ENCODE measurements at regions not wholly inside any gene's neighbourhood (a gene's known extent, or its start where the extent isn't known, plus 50 kb on each side); places are given as distances from the start of the nearest gene placed in this dataset.

- no peak for DNase-seq
Measured at GRCh38 chr2:239640676-239641578, 240.1 kb upstream of the HDAC4 start.

GRCh38 chr2:239640210-239640609 is 239.4 kb upstream of the HDAC4 start:
- no peak for DNase-seq

GRCh38 chr2:239639421-239640185 is 238.8 kb upstream of the HDAC4 start:
- no peak for DNase-seq

- DNase-seq = no peak
Measured at GRCh38 chr2:239638376-239638775, 237.6 kb upstream of the HDAC4 start.

GRCh38 chr2:239636808-239637207 is 236.0 kb upstream of the HDAC4 start:
- DNase-seq = no peak

- no peak for DNase-seq
Measured at GRCh38 chr2:239634769-239635168, 233.9 kb upstream of the HDAC4 start.

- peak; percentile 60 for DNase-seq
Measured at GRCh38 chr2:239630618-239631286, 229.9 kb upstream of the HDAC4 start.

GRCh38 chr2:239629926-239630617 is 229.3 kb upstream of the HDAC4 start:
- DNase-seq = peak; percentile 28

- no peak for DNase-seq
Measured at GRCh38 chr2:239626961-239627592, 226.3 kb upstream of the HDAC4 start.

- no peak for DNase-seq
Measured at GRCh38 chr2:239625971-239626734, 225.3 kb upstream of the HDAC4 start.

GRCh38 chr2:239625156-239625845 is 224.5 kb upstream of the HDAC4 start:
- DNase-seq = no peak

GRCh38 chr2:239621611-239622010 is 220.8 kb upstream of the HDAC4 start:
- DNase-seq = no peak

- DNase-seq = no peak
Measured at GRCh38 chr2:239619369-239619768, 218.5 kb upstream of the HDAC4 start.

- no peak for DNase-seq
Measured at GRCh38 chr2:239616729-239617128, 215.9 kb upstream of the HDAC4 start.

- no peak for DNase-seq
Measured at GRCh38 chr2:239612133-239612532, 211.3 kb upstream of the HDAC4 start.

- DNase-seq = no peak
Measured at GRCh38 chr2:239611222-239611795, 210.5 kb upstream of the HDAC4 start.

GRCh38 chr2:239610457-239611221 is 209.8 kb upstream of the HDAC4 start:
- DNase-seq = no peak

- no peak for DNase-seq
Measured at GRCh38 chr2:239609607-239610310, 208.9 kb upstream of the HDAC4 start.

- no peak for DNase-seq
Measured at GRCh38 chr2:239609162-239609561, 208.3 kb upstream of the HDAC4 start.
